ENCODE measurements at regions not wholly inside any gene's neighbourhood (a gene's known extent, or its start where the extent isn't known, plus 50 kb on each side); places are given as distances from the start of the nearest gene placed in this dataset.

DNA sequence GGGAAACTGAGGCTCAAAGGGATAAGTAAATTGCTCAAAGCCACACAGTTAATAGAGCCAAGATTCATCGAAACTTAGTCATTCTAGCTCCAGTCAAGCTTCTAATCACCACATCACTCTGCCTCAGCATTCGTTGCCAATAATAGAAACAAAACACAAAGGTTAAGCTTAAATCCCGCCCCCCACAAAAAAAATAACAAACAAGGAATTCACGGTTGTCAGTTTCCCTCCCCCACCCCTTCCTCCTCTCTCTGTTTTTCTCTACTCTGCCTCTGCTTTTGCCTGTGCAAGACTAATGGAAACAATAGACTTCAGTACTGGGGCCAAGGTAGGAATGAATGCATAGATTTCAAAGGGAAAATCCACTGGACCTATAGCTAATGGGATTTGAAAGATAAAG lies 70.7 kb upstream of the ZNF644 start:
- DNase-seq: no peak

DNA sequence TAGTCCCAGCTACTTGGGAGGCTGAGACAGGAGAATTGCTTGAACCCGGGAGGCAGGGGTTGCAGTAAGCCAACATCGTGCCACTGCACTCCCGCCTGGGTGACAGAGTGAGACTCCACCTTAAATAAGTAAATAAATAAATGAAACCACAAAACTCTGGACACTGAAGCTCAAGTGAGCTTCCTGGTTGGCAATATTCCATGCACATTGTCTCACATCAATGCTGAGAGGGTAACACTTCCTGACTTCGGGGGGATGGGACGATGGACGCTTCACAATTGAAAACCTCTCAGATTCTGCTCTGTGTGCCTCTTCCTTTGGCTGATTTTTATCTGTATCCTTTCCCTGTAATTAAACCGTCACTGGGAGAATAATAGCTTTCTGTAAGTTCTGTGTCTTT lies 70.0 kb upstream of the ZNF644 start:
- no peak for DNase-seq

DNA sequence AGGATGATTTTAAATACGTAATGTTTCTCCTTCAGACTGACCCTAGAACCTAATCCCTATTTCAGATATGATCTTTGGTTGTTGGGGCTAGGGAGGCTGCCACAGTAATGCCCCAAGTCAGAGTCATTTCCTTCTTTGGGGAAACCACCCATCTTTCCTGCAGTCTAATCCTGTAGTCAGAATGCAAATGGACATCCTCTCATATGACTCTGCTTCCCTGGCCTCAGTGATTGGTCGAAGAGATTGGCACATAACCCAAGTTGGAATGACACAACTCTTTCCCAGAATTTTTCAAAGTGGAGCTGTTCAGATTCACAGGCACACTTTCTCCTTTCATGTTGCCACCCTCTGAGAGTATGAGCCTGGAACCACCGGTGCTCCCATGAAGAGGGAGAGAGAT lies 58.8 kb upstream of the ZNF644 start:
- DNase-seq: no peak

DNA sequence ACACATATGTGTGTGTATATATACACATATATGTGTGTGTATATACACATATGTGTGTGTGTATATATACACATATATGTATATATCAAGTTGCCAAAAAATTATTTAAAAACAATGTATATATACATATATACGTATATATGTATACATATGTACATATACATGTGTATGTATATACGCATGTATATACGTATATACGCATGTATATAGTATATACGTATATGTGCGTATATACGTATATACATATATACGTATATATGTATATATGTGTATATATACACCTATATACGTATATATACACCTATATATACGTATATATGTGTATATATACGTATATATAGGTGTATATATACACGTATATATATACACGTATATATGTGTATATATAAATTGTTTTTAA lies 57.0 kb upstream of the ZNF644 start:
- no peak for DNase-seq

DNA sequence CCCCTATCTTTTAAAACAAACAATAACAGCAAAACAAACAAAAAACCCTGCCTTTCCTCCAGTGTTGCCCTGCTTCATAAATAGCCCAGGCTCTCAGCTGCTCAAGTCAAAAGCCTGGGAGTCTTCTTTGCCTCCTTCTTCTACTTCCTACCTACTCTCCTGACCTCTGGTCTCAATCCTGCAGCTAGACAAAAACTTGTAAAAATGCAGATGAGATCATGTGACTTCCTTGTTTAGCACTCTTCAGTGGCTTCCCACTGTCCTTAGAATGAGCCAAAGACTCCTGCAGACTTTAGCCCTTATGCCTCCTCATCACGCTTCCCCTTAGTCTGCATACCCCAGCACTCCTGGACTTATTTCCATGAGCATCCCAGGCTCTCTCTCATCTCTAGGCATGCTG lies 55.0 kb upstream of the ZNF644 start:
- no peak for DNase-seq

DNA sequence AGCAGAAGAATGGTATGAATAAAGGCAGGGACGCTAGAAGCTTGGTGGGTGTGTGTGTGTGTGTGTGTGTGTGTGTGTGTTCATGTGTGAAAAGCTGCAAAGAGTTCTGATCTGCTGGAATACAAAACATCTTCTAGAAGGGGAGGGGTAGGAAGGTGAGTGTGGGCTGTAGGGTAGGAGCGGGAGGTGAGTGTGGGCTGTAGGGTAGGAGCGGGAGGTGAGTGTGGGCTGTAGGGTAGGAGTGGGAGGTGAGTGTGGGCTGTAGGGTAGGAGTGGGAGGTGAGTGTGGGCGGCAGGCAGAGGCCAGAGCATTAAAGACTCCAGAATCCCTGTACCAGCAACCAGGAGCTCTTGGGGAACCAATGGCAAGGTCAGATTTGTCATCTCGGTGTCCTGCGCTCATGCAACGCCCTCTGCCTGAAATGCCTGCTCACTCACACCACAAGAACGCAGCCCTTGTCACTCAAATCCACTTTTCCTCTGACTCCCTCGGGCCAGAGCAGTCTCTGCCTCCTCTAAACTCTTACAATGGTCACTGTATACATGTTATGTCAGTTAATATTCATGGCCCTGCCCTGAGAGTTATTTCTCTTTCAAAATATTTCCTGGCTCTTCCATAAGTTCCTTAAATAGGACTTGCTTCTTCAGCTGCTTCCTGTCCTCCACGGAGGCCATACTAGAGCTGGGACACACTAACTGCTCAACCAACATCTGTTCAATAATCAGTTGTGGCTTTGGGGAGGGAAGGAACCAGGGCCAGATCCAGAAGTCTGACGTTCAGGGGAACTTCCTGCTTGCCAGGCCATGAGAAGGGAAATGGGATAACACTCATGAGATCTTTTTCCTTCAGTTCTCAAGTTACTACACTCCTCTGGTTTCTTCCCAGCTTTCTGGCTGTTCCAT lies 53.6 kb upstream of the ZNF644 start:
- DNase-seq: no peak

DNA sequence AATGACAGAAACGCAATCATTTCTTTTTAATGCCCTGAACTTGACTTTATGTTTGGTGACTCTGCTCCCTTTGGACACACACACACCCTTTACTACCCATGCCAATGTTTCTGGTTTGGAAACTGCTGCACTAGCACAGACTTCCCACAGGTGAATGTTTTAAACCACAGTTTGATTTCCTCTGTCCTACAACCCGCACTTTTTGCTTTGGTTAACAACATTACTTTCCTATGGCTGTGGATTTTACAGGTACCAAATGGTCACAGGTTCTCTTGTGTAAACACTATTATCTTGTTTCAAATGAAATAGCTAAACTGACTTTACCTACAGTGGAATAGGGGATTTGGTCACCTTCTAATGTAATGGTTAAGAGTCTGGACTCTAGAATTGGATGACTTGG lies 51.5 kb upstream of the ZNF644 start:
- no peak for DNase-seq

DNA sequence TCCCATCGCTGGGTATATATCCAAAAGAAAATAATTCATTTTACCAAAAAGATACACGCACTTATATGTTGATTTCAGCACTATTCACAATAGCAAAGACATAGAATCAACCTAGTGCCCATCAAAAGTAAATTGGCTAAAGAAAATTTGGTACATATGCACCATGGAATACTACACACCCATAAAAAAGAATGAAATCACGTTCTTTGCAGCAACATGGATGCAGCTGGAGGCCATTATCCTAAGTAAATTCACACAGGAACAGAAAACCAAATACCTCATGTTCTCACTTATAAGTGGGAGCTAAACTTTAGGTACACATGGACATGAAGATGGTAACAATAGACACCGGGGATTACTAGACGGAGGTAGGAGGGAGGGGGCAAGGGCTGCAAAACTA lies 50.0 kb upstream of the ZNF644 start:
- DNase-seq: no peak

All from right forelimb (tissue), 1 donor.